ELR (cell line): ENCODE measurements at regions not wholly inside any gene's neighbourhood (a gene's known extent, or its start where the extent isn't known, plus 50 kb on each side); places are given as distances from the start of the nearest gene placed in this dataset.
"Not testable (repeated sequence)": the region's sequence is repeated elsewhere in the genome, so short reads cannot be mapped to it uniquely, and the experiment has no call there.

Experiments used
- DNase-seq: peaks from one replicate; pipeline ENCODE4 v3.0.0-alpha.2; 2015; ENCODE audit warnings: low read depth

GRCh38 chr13:53285896-53286430 is 257.4 kb downstream of the OLFM4 start:
- DNase-seq = no peak

GRCh38 chr13:53298396-53298795 is 269.8 kb downstream of the OLFM4 start:
- no peak for DNase-seq

GRCh38 chr13:53301449-53301848 is 272.8 kb downstream of the OLFM4 start:
- no peak for DNase-seq

- DNase-seq = not testable (repeated sequence)
Measured at GRCh38 chr13:53305419-53305818, 276.8 kb downstream of the OLFM4 start.

- DNase-seq = no peak
Measured at GRCh38 chr13:53310786-53311185, 282.2 kb downstream of the OLFM4 start.

- no peak for DNase-seq
Measured at GRCh38 chr13:53311561-53311960, 282.9 kb downstream of the OLFM4 start.

GRCh38 chr13:53321296-53321801 is 292.7 kb downstream of the OLFM4 start:
- no peak for DNase-seq

GRCh38 chr13:53324656-53325055 is 296.0 kb downstream of the OLFM4 start:
- no peak for DNase-seq

GRCh38 chr13:53326716-53327115 is 298.1 kb downstream of the OLFM4 start:
- DNase-seq = no peak

- no peak for DNase-seq
Measured at GRCh38 chr13:53327680-53328315, 299.2 kb downstream of the OLFM4 start.

GRCh38 chr13:53336441-53337160 is 308.0 kb downstream of the OLFM4 start:
- no peak for DNase-seq

GRCh38 chr13:53338760-53339159 is 310.1 kb downstream of the OLFM4 start:
- no peak for DNase-seq

GRCh38 chr13:53340505-53341143 is 312.0 kb downstream of the OLFM4 start:
- no peak for DNase-seq

- DNase-seq = no peak
Measured at GRCh38 chr13:53341144-53341510, 312.5 kb downstream of the OLFM4 start.

GRCh38 chr13:53342623-53343360 is 314.2 kb downstream of the OLFM4 start:
- DNase-seq = no peak

GRCh38 chr13:53343361-53343744 is 314.7 kb downstream of the OLFM4 start:
- no peak for DNase-seq

GRCh38 chr13:53351021-53351420 is 322.4 kb downstream of the OLFM4 start:
- DNase-seq = no peak

GRCh38 chr13:53357582-53357981 is 329.0 kb downstream of the OLFM4 start:
- no peak for DNase-seq

GRCh38 chr13:53368948-53369347 is 340.3 kb downstream of the OLFM4 start:
- DNase-seq = no peak

GRCh38 chr13:53379485-53379884 is 350.9 kb downstream of the OLFM4 start:
- no peak for DNase-seq

GRCh38 chr13:53382008-53382407 is 353.4 kb downstream of the OLFM4 start:
- DNase-seq = no peak

- no peak for DNase-seq
Measured at GRCh38 chr13:53398051-53398450, 369.4 kb downstream of the OLFM4 start.
